GM12864 (cell line): ENCODE measurements at regions not wholly inside any gene's neighbourhood (a gene's known extent, or its start where the extent isn't known, plus 50 kb on each side); places are given as distances from the start of the nearest gene placed in this dataset.
"Not testable (repeated sequence)": the region's sequence is repeated elsewhere in the genome, so short reads cannot be mapped to it uniquely, and the experiment has no call there.

Experiments
- DNase-seq: peaks from one replicate; pipeline ENCODE4 v3.0.0-alpha.2; 2011; ENCODE audit warnings: low read depth
- H3K4me3 ChIP-seq: 2 replicates; pipeline ENCODE4 v1.5.1; 2011; ENCODE audit warnings: mild to moderate bottlenecking, low read depth, low read length, control low read depth
- TF ChIP-seq, protein P1 (sequence below): IDR thresholded peaks from 2 replicates; pipeline ENCODE4 v1.5.1; 2011; ENCODE audit warnings: low read depth, mild to moderate bottlenecking, moderate library complexity, low read length, control low read depth, inconsistent platforms; ENCODE audit errors: missing control alignments

- TF ChIP-seq, protein P1, sequence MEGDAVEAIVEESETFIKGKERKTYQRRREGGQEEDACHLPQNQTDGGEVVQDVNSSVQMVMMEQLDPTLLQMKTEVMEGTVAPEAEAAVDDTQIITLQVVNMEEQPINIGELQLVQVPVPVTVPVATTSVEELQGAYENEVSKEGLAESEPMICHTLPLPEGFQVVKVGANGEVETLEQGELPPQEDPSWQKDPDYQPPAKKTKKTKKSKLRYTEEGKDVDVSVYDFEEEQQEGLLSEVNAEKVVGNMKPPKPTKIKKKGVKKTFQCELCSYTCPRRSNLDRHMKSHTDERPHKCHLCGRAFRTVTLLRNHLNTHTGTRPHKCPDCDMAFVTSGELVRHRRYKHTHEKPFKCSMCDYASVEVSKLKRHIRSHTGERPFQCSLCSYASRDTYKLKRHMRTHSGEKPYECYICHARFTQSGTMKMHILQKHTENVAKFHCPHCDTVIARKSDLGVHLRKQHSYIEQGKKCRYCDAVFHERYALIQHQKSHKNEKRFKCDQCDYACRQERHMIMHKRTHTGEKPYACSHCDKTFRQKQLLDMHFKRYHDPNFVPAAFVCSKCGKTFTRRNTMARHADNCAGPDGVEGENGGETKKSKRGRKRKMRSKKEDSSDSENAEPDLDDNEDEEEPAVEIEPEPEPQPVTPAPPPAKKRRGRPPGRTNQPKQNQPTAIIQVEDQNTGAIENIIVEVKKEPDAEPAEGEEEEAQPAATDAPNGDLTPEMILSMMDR, result no peak
- H3K4me3 ChIP-seq, result no peak overlapping the region
Measured at GRCh38 chr4:57314636-57315035, 204.5 kb upstream of the IGFBP7 start.

DNA sequence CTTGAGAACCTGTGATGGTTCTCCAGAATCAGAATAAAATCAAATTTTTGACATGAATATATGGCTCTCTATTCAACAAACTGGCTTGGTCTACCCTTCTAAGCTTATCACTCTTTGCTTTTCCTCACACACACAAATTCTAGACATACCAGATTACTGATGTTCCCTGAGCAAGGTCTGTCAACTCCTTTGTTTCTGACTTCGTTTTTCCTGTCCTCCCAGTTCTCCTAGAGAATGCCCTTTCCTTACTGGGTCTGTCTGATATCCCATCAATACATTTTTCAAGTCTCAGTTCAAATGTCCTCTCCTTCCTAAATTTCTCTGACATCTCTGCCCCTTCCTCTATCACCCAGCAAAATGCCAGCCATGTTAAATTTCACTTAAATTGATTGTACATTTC, 202.1 kb upstream of the IGFBP7 start:
- H3K4me3 ChIP-seq, result no peak overlapping the region
- TF ChIP-seq, protein P1, result no peak
- no peak for DNase-seq

More at GRCh38 chr4:57314636-57315035, 204.5 kb upstream of the IGFBP7 start:
- DNase-seq, result no peak

GRCh38 chr4:57309658-57310057, 199.5 kb upstream of the IGFBP7 start:
- TF ChIP-seq, protein P1, result no peak
- H3K4me3 ChIP-seq, result no peak overlapping the region
- no peak for DNase-seq

DNA sequence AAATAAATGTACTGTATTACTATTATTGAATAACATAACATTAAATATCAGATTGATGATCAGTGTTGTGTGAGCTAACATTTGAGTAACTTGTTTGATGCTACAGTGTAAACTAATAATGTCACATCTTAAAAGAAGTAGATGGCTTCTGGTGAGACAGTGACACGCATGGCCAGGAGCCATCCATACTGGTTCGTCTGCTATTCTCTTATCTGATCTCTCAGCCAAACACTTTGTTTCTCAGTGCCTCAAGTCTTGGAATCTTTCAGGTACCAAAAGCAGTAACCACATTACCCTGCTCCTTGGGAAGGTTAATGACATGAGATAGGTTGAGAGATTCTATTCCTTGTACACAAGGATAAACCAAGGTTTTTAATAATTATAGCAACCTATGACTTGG, 198.1 kb upstream of the IGFBP7 start:
- H3K4me3 ChIP-seq, result no peak overlapping the region
- DNase-seq, result no peak
- TF ChIP-seq, protein P1, result no peak

GRCh38 chr4:57305836-57306235, 195.7 kb upstream of the IGFBP7 start:
- H3K4me3 ChIP-seq, result no peak overlapping the region
- TF ChIP-seq, protein P1, result no peak
- DNase-seq, result no peak

GRCh38 chr4:57303012-57303751, 193.0 kb upstream of the IGFBP7 start:
- no peak overlapping the region for H3K4me3 ChIP-seq
- TF ChIP-seq, protein P1, result no peak
- no peak for DNase-seq

- H3K4me3 ChIP-seq, DNase-seq: not testable (repeated sequence)
Measured at GRCh38 chr4:57300300-57300699, 190.1 kb upstream of the IGFBP7 start.
